Heart right ventricle (tissue), 16 donors: ENCODE measurements at regions not wholly inside any gene's neighbourhood (a gene's known extent, or its start where the extent isn't known, plus 50 kb on each side); places are given as distances from the start of the nearest gene placed in this dataset.

Experiments
- ATAC-seq, 8 donors: fragments of 200-7000 bp; cut with Tn5 transposase; one replicate each; pipeline ENCODE4 v1.9.1; 2020; ENCODE audit warnings: mild to moderate bottlenecking in 8 of 8, moderate library complexity in 8 of 8, moderate number of reproducible peaks in 1 of 8
- DNase-seq, 2 donors: peaks; one replicate each; pipeline ENCODE4 v3.0.0-alpha.2; 2020
- H3K27ac ChIP-seq, 10 donors: fragments of 200-600 bp; sonication (generic) in 2 of 10; one replicate each; pipeline versions ENCODE4 v1.5.0 to v1.8.0; 2020 to 2022; ENCODE audit warnings: mild to moderate bottlenecking in 3 of 10
- H3K27me3 ChIP-seq, 7 donors: fragments of 200-600 bp; one replicate each; pipeline ENCODE4 v1.8.0; 2021 to 2022; ENCODE audit warnings: mild to moderate bottlenecking in 2 of 7
- H3K36me3 ChIP-seq, 9 donors: fragments of 200-600 bp; sonication (generic) in 1 of 9; one replicate each; pipeline versions ENCODE4 v1.5.0 to v1.8.0; 2020 to 2022; ENCODE audit warnings: mild to moderate bottlenecking in 2 of 9
- H3K4me1 ChIP-seq, 9 donors: fragments of 200-600 bp; sonication (generic) in 1 of 9; one replicate each; pipeline versions ENCODE4 v1.5.0 to v1.8.0; 2020 to 2022; ENCODE audit warnings: mild to moderate bottlenecking in 4 of 9
- H3K4me3 ChIP-seq, 10 donors: fragments of 200-600 bp; sonication (generic) in 2 of 10; one replicate each; pipeline versions ENCODE4 v1.5.0 to v1.8.0; 2020 to 2022; ENCODE audit warnings: mild to moderate bottlenecking in 7 of 10, moderate library complexity in 2 of 10
- H3K9me3 ChIP-seq, 11 donors: fragments of 200-600 bp in 10 of 11; sonication (generic) in 2 of 11; one replicate each; pipeline versions ENCODE4 v1.5.0 to v1.8.0; 2013 to 2022; ENCODE audit warnings: mild to moderate bottlenecking in 2 of 11, control low read depth in 1 of 11, moderate library complexity in 1 of 11
- WGBS, 2 donors: extraction: QIAGEN DNeasy Blood & Tissue Kit; methylation state at CpG; one replicate each; pipeline ENCODE4 v1.1.7; 2013; ENCODE audit warnings: inconsistent platforms in 1 of 2; 5-methylcytosine and 5-hydroxymethylcytosine counted together
- intact Hi-C, 10 donors: fragments of 100-400 bp; cut with DNase I; formaldehyde crosslinking; loops; one replicate each; pipeline versions ENCODE4 v1.11.1 to v1.14.2; 2022
- TF ChIP-seq, protein P1 (sequence below), 9 donors: fragments of 200-600 bp; sonication (generic) in 2 of 9; IDR thresholded peaks; one replicate each; pipeline versions ENCODE4 v1.5.0 to v1.8.0; 2021 to 2022; ENCODE audit warnings: antibody characterized with exemption in 9 of 9, mild to moderate bottlenecking in 5 of 9, moderate library complexity in 1 of 9
- donor health status: Arrhythmogenic right ventricular cardiomyopathy.
- donor health status: ischemic (EF 13 %, LVEDD 7.1; RV severe dilation, severe dysfunction).
- donor health status: healthy with polysubstance abuse.
- donor health status: DM: no; HTN: yes; CAD: no.
- donor health status: DM: no; HTN: no; CAD: no.
- donor health status: ischemic (EF 25% LVEDD 6.9; RV normal size, moderate dysfunction).
- donor health status: ischemic (EF 25% LVEDD 5.7; RV mildly dilated, moderate dysfunction).
- donor health status: healthy.
- donor health status: DM: yes; HTN: yes; CAD: no.
- donor health status: Ischemic cardiomyopathy.
- donor health status: ischemic (EF 35%, LVEDD 5.7; RV mildly dilated, moderate dysfunction).
- donor health status: nonischemic (EF 11% LVEDD 7.7; RV severe dilation, severe dysfunction).
- donor health status: DM: yes; HTN: yes; CAD: no.
- donor health status: PGD.
- donor health status: ischemic (EF 29% LVEDD 5.4; RV normal size, mild dysfunction).
- donor health status: nonischemic (EF 23%, LVEDD 6.1; RV moderate dilation, normal function).

DNA sequence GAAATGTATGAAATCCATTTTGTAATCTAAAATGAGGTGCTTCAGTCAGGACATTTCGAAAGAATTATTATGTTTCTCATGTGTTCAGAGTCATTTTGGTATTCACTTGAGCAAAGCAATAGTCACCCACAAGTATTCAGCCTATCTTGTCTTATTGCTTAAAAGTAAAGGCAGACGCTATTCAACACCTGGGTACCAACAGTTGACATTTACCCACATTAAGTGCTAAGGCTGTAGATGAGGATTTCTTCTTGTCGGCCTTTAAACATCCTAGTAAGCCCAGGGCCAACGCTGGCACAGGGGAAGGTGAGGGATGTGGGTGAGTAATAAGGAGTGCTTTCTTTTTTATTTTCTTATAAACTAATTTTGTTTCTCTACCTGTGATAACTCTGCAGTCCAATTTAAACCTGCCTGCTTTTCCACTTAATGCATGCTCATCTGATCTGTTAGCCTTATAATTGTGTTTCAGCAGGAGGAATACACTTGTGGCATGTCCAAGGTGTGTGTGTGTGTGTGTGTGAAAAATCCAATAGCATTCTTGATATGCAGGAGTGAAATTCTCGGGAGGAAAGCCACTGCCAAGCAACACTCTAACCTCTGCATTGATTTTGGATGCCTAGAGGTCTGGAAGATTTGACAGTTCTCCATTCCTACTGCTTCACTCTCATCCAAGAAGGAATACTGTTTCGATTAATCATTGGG is 252.0 kb downstream of the SOX4 start:
- ATAC-seq (no peak), DNase-seq (no peak)
- H3K9me3 ChIP-seq = no peaks in the 10 kb centered on the region
- 58 to 59% methylated on average over 6 of the region's 6 CpGs for WGBS, 2 donors
- intact Hi-C loops = loop anchor here in 4 of 10 donors (2.0 to 10.0 kb wide), 4 partner anchors 248 to 299 kb away; partner anchors contain the start of gene SOX4 (in 2 of the 4)
- H3K4me3 ChIP-seq = peak overlapping the region in 1 of 10 donors; percentile 8
- H3K36me3 ChIP-seq = no peaks in the 10 kb centered on the region
- peak overlapping the region in 9 of 10 donors; percentile 16 to 81 (median 42) for H3K27ac ChIP-seq
- H3K4me1 ChIP-seq = peaks cover 15 to 65% (median 52%) of the 10 kb centered on the region in 9 donors
- TF ChIP-seq, protein P1, sequence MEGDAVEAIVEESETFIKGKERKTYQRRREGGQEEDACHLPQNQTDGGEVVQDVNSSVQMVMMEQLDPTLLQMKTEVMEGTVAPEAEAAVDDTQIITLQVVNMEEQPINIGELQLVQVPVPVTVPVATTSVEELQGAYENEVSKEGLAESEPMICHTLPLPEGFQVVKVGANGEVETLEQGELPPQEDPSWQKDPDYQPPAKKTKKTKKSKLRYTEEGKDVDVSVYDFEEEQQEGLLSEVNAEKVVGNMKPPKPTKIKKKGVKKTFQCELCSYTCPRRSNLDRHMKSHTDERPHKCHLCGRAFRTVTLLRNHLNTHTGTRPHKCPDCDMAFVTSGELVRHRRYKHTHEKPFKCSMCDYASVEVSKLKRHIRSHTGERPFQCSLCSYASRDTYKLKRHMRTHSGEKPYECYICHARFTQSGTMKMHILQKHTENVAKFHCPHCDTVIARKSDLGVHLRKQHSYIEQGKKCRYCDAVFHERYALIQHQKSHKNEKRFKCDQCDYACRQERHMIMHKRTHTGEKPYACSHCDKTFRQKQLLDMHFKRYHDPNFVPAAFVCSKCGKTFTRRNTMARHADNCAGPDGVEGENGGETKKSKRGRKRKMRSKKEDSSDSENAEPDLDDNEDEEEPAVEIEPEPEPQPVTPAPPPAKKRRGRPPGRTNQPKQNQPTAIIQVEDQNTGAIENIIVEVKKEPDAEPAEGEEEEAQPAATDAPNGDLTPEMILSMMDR (IDR thresholded peaks at IDR 0.05) = no peak
- H3K27me3 ChIP-seq = no peaks in the 10 kb centered on the region

- ATAC-seq = peak; percentile 39 to 89 (median 71)
- WGBS, 2 donors = 27 to 30% methylated on average over 12 of the region's 12 CpGs
- Histone ChIP-seq H3K9me3 (no peaks in the 10 kb centered on the region), H3K27me3 (no peaks in the 10 kb centered on the region), H3K36me3 (no peaks in the 10 kb centered on the region), H3K4me1 (peaks cover 15 to 65% (median 52%) of the 10 kb centered on the region in 9 donors), H3K4me3 (peak overlapping the region in 2 of 10 donors; percentile 3), H3K27ac (peak overlapping the region in 6 of 10 donors; percentile 20 to 81 (median 30))
- TF ChIP-seq, protein P1 (IDR thresholded peaks at IDR 0.05) = no peak
- intact Hi-C loops = loop anchor here in 3 of 10 donors (5.0 to 10.0 kb wide), 3 partner anchors 249 to 298 kb away; partner anchors contain the start of gene SOX4 (in 2 of the 3)
- DNase-seq = peak in 1 of 2 donors; percentile 41
These were observed 253.2 kb downstream of the SOX4 start for GRCh38 chr6:21846541-21847451.

DNA sequence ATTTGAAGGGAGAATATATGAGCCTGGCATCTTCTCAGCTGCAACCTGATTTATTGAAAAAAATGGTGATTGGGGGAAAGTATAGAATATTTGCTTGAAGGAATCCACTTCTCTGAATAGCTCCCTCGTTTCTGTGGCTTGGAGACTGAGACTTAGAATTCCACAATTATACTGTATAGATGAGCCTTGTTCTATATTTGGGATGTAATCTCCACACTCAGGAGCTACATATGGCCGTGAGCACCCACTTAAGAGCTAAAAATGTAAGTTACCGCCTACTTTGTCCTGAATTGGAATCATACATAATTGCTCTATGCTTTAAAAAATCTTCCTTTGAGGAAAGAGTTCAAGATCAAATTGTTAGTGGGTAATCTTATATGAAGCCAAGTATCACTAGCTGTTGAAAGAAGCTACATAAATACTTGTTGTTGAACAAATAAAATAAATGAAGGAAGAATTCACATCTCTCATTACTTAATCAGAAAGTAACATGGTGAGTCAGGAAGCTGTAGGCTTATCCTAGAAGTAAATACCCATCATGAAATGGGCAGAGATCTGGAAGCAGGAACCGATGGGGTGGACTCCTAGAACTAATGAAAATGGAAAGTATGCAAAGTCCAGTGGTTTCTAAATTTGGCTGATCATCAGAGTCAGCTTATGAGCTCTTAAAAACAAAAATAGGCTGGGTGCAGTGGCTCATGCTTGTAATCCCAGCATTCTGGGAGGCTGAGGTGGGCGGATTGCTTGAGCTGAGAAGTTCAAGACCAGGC is 254.3 kb downstream of the SOX4 start:
- H3K4me1 ChIP-seq = peaks cover 15 to 61% (median 52%) of the 10 kb centered on the region in 9 donors
- H3K36me3 ChIP-seq = no peaks in the 10 kb centered on the region
- no peak for ATAC-seq
- peak overlapping the region in 1 of 10 donors; percentile 3 for H3K4me3 ChIP-seq
- peak overlapping the region in 6 of 10 donors; percentile 6 to 81 (median 30) for H3K27ac ChIP-seq
- H3K27me3 ChIP-seq = no peaks in the 10 kb centered on the region
- 45 to 54% methylated on average over 5 of the region's 5 CpGs for WGBS, 2 donors
- no peak for DNase-seq
- intact Hi-C loops = loop anchor here in 3 of 10 donors (5.0 to 10.0 kb wide), 3 partner anchors 251 to 297 kb away; partner anchors contain the start of gene SOX4 (in 2 of the 3)
- TF ChIP-seq, protein P1 (IDR thresholded peaks at IDR 0.05) = no peak
- H3K9me3 ChIP-seq = no peaks in the 10 kb centered on the region
